K562 (cell line): ENCODE measurements at regions not wholly inside any gene's neighbourhood (a gene's known extent, or its start where the extent isn't known, plus 50 kb on each side); places are given as distances from the start of the nearest gene placed in this dataset.

Source experiments
- ATAC-seq: fragments of 200-7000 bp; cut with Tn5 transposase; 3 replicates; pipeline ENCODE4 v1.9.1; 2020; ENCODE audit warnings: moderate library complexity
- BruUV-seq: library from RNA; stranded (reverse); fragments of 400-500 nt; replicated peaks from 2 replicates; lab custom pipeline; 2021; lab: Mats Ljungman, UMichigan
- CTCF ChIA-PET: fragments of 300-600 bp; formaldehyde crosslinking; extraction: SDS; loops from one replicate; lab custom pipeline; 2021; ENCODE audit warnings: low intra/inter-chr PET ratio; lab: Yijun Ruan, JAX
- POLR2A ChIA-PET: fragments of 300-600, 350-650 bp; sonication (Branson Sonifier 250); formaldehyde crosslinking; extraction: SDS; loops from one replicate; lab custom pipeline; 2021; ENCODE audit warnings: antibody characterized with exemption, inconsistent platforms; lab: Yijun Ruan, JAX
- DNase-seq, 4 experiments: peaks; one replicate each; pipeline versions ENCODE4 v3.0.0 to v3.0.0-alpha.2; 2011 to 2018; ENCODE audit warnings: low spot score in 3 of 4, mixed read lengths in 3 of 4; ENCODE audit errors: extremely low read depth in 1 of 4
- FAIRE-seq: peaks from 2 replicates; lab custom pipeline; 2011; peaks lifted over from hg19 to GRCh38; lab: Jason Lieb, UNC
- H2AFZ ChIP-seq: 2 replicates; pipeline ENCODE4 v1.6.0; 2011; ENCODE audit warnings: low read depth, low read length, control low read depth, inconsistent platforms
- H3K27ac ChIP-seq: fragments of 200-600 bp; 3 replicates; pipeline ENCODE4 v1.8.0; 2011; ENCODE audit warnings: low read depth, mild to moderate bottlenecking, control low read depth, inconsistent platforms, low read length, moderate library complexity, mixed read lengths; ENCODE audit errors: extremely low read depth
- H3K27me3 ChIP-seq, 2 experiments: fragments of 300-600 bp in 1 of 2; 2 replicates in 1 of 2; 3 replicates in 1 of 2; pipeline versions ENCODE4 v1.6.0 to v1.8.0; 2011; ENCODE audit warnings: inconsistent platforms in 2 of 2, low read length in 2 of 2, mild to moderate bottlenecking in 1 of 2, mixed read lengths in 1 of 2, moderate library complexity in 1 of 2; ENCODE audit not compliant: control insufficient read depth in 2 of 2, insufficient read depth in 2 of 2
- H3K36me3 ChIP-seq: fragments of 300-600 bp; 3 replicates; pipeline ENCODE4 v1.8.0; 2011; ENCODE audit warnings: mild to moderate bottlenecking, low read length, inconsistent platforms; ENCODE audit not compliant: control insufficient read depth, insufficient read depth
- H3K4me1 ChIP-seq, 2 experiments: fragments of 200-600 bp in 1 of 2; replicated peaks in 1 of 2; 2 replicates in 1 of 2; 3 replicates in 1 of 2; pipeline versions ENCODE4 v1.5.1 to v1.8.0; 2011; ENCODE audit warnings: inconsistent platforms in 2 of 2, low read length in 2 of 2, mild to moderate bottlenecking in 1 of 2, mixed read lengths in 1 of 2, moderate library complexity in 1 of 2; ENCODE audit not compliant: control insufficient read depth in 2 of 2, insufficient read depth in 2 of 2
- H3K4me2 ChIP-seq: 2 replicates; pipeline ENCODE4 v1.6.1; 2011; ENCODE audit warnings: low read length, control low read depth, inconsistent platforms, mixed read lengths; ENCODE audit not compliant: insufficient read depth
- H3K4me3 ChIP-seq: fragments of 200-600 bp; sonication (generic), shearing (Covaris generic); 2 replicates; pipeline ENCODE4 v1.5.1; 2016; ENCODE audit warnings: control low read depth, inconsistent platforms
- H3K79me2 ChIP-seq: fragments of 200-600 bp; 3 replicates; pipeline ENCODE4 v1.8.0; 2011; ENCODE audit warnings: low read length, inconsistent platforms; ENCODE audit not compliant: control insufficient read depth, insufficient read depth
- H3K9ac ChIP-seq, 2 experiments: 2 replicates each; pipeline versions ENCODE4 v1.6.0 to v1.6.1; 2011; ENCODE audit warnings: low read depth in 2 of 2, low read length in 2 of 2, control low read depth in 1 of 2, inconsistent platforms in 1 of 2, mild to moderate bottlenecking in 1 of 2, mixed read lengths in 1 of 2; ENCODE audit not compliant: insufficient read depth in 1 of 2
- H3K9me1 ChIP-seq: one replicate; pipeline ENCODE4 v1.6.0; 2011; ENCODE audit warnings: inconsistent platforms, mild to moderate bottlenecking, low read length, moderate library complexity; ENCODE audit not compliant: control insufficient read depth, insufficient read depth
- H3K9me3 ChIP-seq: replicated peaks from 2 replicates; pipeline ENCODE4 v1.5.1; 2011; ENCODE audit warnings: low read depth, low read length, inconsistent platforms; ENCODE audit not compliant: control insufficient read depth, insufficient read depth
- H4K20me1 ChIP-seq: replicated peaks from 2 replicates; pipeline ENCODE4 v1.6.1; 2011; ENCODE audit warnings: low read length, inconsistent platforms, mixed read lengths; ENCODE audit not compliant: control insufficient read depth, insufficient read depth
- ARID1B ChIP-seq: fragments of 450-650 bp; IDR thresholded peaks from 2 replicates; pipeline ENCODE4 v1.6.1; 2016; ENCODE audit warnings: antibody characterized with exemption, mild to moderate bottlenecking, inconsistent platforms
- CBFA2T3 ChIP-seq: fragments of 450-650 bp; IDR thresholded peaks from 2 replicates; pipeline ENCODE4 v1.6.1; 2017
- CC2D1A ChIP-seq: fragments of 450-650 bp; IDR thresholded peaks from 2 replicates; pipeline ENCODE4 v1.6.1; 2017; ENCODE audit warnings: mild to moderate bottlenecking
- GABPB1 ChIP-seq: sonication (generic); formaldehyde crosslinking; IDR thresholded peaks from 2 replicates; pipeline ENCODE4 v1.8.0; 2022; ENCODE audit warnings: mild to moderate bottlenecking, missing genetic modification reagents
- HNRNPUL1 ChIP-seq: fragments of 200-400 bp; formaldehyde crosslinking; IDR thresholded peaks from 2 replicates; pipeline ENCODE4 v1.6.1; 2017; ENCODE audit warnings: low read length
- NCOA4 ChIP-seq: fragments of 450-650 bp; IDR thresholded peaks from 2 replicates; pipeline ENCODE4 v1.6.1; 2018; ENCODE audit warnings: mild to moderate bottlenecking; ENCODE audit not compliant: partially characterized antibody
- RB1 ChIP-seq: fragments of 450-650 bp; IDR thresholded peaks from 2 replicates; pipeline ENCODE4 v1.6.1; 2017; ENCODE audit warnings: low read depth, mild to moderate bottlenecking
- RBM25 ChIP-seq: fragments of 200-400 bp; formaldehyde crosslinking; IDR thresholded peaks from 2 replicates; pipeline ENCODE4 v1.6.1; 2018; ENCODE audit warnings: low read length, low read depth, moderate library complexity; ENCODE audit not compliant: severe bottlenecking
- TAF15 ChIP-seq: fragments of 200-400 bp; formaldehyde crosslinking; IDR thresholded peaks from 2 replicates; pipeline ENCODE4 v1.6.1; 2017; ENCODE audit warnings: mild to moderate bottlenecking, low read depth, low read length, moderate library complexity
- ZNF282 ChIP-seq: sonication (generic); formaldehyde crosslinking; IDR thresholded peaks from 2 replicates; pipeline ENCODE4 v1.8.1; 2023; ENCODE audit warnings: missing genetic modification reagents
- WGBS: fragments of 100-300 bp; shearing (Covaris generic); methylation state at CpG from one replicate; pipeline ENCODE4 v1.1.6; 2016; ENCODE audit warnings: low coverage, mixed read lengths; ENCODE audit not compliant: insufficient coverage; ENCODE audit errors: missing lambda C conversion rate; 5-methylcytosine and 5-hydroxymethylcytosine counted together
- in situ Hi-C: fragments of 300-500 bp; cut with MboI; formaldehyde crosslinking; loops from 4 replicates; pipeline ENCODE4 v1.15.0; 2018; ENCODE audit warnings: inconsistent platforms, mixed read lengths
- intact Hi-C: fragments of 100-400 bp; cut with micrococcal nuclease; formaldehyde crosslinking; loops from 2 replicates; pipeline ENCODE4 v1.14.2; 2022
- TF ChIP-seq, protein P1 (sequence below): fragments of 200-800 bp; sonication (Bioruptor generic); IDR thresholded peaks from 2 replicates; pipeline ENCODE4 v1.6.1; 2016; ENCODE audit warnings: missing genetic modification characterization, missing compliant biosample characterization
- TF ChIP-seq, protein P2 (sequence below): fragments of 250-450 bp; sonication (Bioruptor Pico); IDR thresholded peaks from 2 replicates; pipeline ENCODE4 v1.4.0; 2020; ENCODE audit warnings: mild to moderate bottlenecking, moderate library complexity

DNA sequence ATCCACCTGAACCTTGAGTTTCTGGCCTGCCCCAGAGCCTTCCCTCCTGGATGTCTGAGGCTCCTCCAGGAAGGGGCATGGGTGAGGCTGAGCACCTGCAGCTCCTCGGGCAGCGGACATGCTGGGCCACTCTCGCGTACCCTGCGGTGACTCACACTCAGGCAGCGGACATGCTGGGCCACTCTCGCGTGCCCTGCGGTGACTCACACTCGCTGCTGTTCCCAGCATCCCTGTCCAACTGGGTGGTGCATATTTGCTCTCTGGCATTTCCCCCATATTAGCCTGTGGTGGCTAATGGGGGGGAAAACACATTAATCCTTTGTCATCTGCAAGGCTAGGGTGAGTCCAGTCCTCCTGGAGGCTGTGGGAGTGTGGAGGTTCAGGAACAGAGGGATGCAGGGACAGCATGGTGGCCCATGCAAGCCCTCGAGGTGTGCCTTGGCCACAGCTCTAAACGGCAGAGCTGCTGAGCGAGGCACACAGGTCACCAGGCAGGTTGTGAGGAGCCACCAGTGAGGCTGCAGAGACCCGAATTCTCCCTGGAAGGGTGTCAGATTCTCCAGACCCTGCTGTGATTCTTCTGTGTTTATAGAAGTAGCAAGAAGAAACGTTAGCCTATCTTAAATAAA lies 728.1 kb downstream of the BRD1 start:
- POLR2A ChIA-PET: interaction anchor here (0.6 kb wide), 1 partner anchor 316 kb away, joined by 3 read pairs; no protein-coding TSS in a partner anchor
- in situ Hi-C loops: no loop called here
- no peak for FAIRE-seq
- no peak overlapping the region for H3K4me3 ChIP-seq
- no peak for DNase-seq
- no peak overlapping the region for H2AFZ ChIP-seq
- H3K9me3 ChIP-seq: no peaks in the 10 kb centered on the region
- CTCF ChIA-PET: no interaction called here
- intact Hi-C loops: no loop called here
- 0% methylated on average over 10 of the region's 15 CpGs for WGBS
- H3K27me3 ChIP-seq: peaks cover 2 to 52% of the 10 kb centered on the region in 2 experiments; a peak in 3 of 5 replicates
- H3K27ac ChIP-seq: no peak overlapping the region
- no peak for ATAC-seq
- no peaks in the 10 kb centered on the region for H4K20me1 ChIP-seq
- H3K4me1 ChIP-seq: no peaks in the 10 kb centered on the region
- no peaks in the 10 kb centered on the region for H3K79me2 ChIP-seq
- H3K9ac ChIP-seq: no peak overlapping the region
- no peaks in the 10 kb centered on the region for H3K36me3 ChIP-seq
- H3K4me2 ChIP-seq: no peak overlapping the region
- BruUV-seq: no TSS peak
- no peaks in the 10 kb centered on the region for H3K9me1 ChIP-seq
- TF ChIP-seq HNRNPUL1: no peak
- no peak for TF ChIP-seq TAF15
- TF ChIP-seq, protein P1, sequence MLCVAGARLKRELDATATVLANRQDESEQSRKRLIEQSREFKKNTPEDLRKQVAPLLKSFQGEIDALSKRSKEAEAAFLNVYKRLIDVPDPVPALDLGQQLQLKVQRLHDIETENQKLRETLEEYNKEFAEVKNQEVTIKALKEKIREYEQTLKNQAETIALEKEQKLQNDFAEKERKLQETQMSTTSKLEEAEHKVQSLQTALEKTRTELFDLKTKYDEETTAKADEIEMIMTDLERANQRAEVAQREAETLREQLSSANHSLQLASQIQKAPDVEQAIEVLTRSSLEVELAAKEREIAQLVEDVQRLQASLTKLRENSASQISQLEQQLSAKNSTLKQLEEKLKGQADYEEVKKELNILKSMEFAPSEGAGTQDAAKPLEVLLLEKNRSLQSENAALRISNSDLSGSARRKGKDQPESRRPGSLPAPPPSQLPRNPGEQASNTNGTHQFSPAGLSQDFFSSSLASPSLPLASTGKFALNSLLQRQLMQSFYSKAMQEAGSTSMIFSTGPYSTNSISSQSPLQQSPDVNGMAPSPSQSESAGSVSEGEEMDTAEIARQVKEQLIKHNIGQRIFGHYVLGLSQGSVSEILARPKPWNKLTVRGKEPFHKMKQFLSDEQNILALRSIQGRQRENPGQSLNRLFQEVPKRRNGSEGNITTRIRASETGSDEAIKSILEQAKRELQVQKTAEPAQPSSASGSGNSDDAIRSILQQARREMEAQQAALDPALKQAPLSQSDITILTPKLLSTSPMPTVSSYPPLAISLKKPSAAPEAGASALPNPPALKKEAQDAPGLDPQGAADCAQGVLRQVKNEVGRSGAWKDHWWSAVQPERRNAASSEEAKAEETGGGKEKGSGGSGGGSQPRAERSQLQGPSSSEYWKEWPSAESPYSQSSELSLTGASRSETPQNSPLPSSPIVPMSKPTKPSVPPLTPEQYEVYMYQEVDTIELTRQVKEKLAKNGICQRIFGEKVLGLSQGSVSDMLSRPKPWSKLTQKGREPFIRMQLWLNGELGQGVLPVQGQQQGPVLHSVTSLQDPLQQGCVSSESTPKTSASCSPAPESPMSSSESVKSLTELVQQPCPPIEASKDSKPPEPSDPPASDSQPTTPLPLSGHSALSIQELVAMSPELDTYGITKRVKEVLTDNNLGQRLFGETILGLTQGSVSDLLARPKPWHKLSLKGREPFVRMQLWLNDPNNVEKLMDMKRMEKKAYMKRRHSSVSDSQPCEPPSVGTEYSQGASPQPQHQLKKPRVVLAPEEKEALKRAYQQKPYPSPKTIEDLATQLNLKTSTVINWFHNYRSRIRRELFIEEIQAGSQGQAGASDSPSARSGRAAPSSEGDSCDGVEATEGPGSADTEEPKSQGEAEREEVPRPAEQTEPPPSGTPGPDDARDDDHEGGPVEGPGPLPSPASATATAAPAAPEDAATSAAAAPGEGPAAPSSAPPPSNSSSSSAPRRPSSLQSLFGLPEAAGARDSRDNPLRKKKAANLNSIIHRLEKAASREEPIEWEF (CRISPR knock-in tag): no peak
- TF ChIP-seq ZNF282 (CRISPR knock-in tag): no peak
- TF ChIP-seq RB1: no peak
- no peak for TF ChIP-seq CC2D1A
- TF ChIP-seq RBM25: no peak
- TF ChIP-seq, protein P2, sequence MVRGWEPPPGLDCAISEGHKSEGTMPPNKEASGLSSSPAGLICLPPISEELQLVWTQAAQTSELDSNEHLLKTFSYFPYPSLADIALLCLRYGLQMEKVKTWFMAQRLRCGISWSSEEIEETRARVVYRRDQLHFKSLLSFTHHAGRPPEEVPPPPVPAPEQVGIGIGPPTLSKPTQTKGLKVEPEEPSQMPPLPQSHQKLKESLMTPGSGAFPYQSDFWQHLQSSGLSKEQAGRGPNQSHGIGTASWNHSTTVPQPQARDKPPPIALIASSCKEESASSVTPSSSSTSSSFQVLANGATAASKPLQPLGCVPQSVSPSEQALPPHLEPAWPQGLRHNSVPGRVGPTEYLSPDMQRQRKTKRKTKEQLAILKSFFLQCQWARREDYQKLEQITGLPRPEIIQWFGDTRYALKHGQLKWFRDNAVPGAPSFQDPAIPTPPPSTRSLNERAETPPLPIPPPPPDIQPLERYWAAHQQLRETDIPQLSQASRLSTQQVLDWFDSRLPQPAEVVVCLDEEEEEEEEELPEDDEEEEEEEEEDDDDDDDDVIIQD (CRISPR knock-in tag): no peak
- TF ChIP-seq GABPB1 (CRISPR knock-in tag): no peak
- TF ChIP-seq CBFA2T3: no peak
- TF ChIP-seq ARID1B: no peak
- TF ChIP-seq NCOA4: no peak
